ENCODE measurements at regions not wholly inside any gene's neighbourhood (a gene's known extent, or its start where the extent isn't known, plus 50 kb on each side); places are given as distances from the start of the nearest gene placed in this dataset.
"Not testable (repeated sequence)": the region's sequence is repeated elsewhere in the genome, so short reads cannot be mapped to it uniquely, and the experiment has no call there.

DNA sequence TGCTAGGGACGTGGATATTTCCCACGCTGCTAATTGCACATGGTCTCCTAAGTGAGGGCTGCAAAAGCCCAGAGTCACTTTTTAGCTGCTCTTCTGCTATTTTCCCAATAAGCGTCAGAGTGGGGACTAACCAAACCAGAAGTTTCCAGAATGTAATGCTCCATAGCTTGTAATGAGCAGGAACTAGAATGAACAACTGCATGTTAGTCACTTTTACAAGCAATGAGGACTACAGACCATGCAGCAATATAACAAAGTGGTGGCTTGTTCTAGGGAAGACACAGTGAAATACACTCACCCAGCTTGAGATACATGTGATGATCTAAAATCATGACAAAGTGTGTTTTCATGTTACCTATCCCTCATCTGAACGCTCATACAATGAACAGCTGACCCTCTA, 314.1 kb upstream of the SGK1 start:
- no peak for DNase-seq

DNA sequence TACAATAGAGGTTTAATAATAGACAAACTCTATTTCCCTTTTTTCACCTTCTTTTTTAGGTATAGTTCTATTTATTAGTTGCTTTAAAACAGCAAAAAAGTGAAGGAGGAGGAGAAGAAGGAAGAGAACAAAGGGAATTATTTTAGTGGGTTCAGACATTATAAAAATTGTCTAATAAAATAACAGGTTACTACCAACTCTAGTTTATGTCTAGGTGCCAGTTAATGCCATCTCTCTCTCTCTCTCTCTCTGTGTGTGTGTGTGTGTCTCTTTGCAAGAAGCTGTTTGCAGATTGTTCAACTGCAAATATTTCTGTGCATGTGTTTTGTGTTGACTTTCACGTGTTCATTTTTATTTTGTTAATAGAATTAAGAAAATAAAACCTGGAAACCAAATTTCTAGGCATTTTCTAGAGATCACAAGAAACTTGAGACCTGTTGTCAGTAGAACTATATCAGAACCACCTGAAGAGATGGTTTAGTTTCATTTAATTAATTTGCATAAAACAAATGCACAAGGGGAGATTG, 313.5 kb upstream of the SGK1 start:
- no peak for DNase-seq

DNA sequence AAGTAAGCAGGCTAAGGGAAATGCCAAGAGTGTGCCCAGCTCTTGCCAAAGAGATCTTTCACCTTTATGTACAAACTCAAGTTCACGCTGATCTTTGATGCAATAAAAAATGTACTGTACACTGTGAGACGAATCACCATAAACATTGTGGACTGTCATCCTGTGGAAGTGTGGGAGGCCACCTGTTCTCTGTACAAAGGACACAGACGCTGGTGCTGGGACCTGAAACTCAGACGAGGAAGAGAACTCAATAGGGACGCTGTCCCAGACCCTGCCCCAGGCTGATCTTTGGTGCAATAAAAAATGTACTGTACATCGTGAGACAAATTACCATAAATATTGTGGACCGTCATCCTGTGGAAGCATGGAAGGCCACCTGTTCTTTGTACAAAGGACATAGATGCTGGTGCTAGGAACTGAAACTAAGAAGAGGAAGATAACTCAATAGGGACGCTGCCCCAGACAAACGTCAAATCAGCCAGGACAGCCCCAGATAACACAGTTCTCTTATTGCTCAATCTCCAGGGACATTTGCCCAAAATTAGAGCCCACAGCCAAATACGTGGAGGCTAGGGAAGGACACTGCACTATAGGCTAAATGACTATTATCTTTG, 312.7 kb upstream of the SGK1 start:
- DNase-seq, result no peak

DNA sequence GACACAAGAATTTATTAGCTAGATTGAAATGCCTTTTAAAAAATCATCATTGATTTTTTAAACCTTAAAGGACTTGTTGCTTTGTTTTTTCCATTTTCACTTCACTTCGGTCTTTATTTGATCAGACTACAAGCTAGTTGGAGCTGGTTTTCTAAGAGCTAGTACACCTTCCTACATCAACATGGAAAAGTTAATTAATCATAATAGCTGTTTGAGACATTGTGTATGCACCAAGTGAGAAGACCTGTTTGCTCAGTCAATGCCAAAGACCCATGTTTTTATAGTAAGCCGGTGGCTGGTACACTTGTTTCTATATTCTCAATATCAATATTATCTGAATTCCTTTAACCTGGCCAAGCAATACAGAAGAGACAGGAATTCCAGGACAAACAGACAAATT, 310.2 kb upstream of the SGK1 start:
- DNase-seq, result no peak

DNA sequence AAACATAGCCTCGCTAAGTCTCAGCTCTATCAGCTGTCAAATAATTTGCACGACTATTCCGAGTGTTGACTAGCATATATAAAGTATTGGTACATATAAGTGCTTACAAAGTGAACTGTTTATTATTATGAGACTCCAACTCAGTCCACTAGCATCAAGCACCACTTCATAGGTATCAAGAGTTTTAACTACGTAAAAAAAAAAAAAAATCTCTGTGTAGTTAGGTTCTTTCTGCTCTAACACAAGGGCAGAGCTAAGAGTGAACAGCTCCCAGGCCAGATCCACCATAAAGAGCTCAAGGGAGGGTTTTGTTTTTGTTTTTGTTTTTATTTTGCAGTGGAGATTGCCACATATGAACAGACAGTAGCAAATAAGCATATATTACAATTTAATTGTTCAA, 309.8 kb upstream of the SGK1 start:
- no peak for DNase-seq

DNA sequence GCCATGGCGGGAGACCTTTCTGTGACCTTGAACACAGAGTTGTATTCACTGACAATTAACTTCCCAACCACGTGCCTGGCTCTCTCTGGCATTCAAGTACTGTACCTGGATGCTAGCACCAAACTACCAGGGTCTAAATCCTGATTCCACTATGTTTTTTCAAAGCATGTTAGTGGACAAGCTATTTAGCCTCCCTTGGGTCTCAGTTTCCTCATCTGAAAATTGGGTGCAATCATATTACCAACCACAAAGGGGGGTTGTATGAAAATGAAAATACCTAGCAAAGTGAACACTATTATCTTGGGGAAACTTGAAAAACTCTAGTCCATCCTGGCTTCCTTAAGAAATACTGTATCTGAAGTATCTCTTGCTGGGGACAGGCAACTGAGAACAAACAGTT, 308.7 kb upstream of the SGK1 start:
- DNase-seq, result no peak

DNA sequence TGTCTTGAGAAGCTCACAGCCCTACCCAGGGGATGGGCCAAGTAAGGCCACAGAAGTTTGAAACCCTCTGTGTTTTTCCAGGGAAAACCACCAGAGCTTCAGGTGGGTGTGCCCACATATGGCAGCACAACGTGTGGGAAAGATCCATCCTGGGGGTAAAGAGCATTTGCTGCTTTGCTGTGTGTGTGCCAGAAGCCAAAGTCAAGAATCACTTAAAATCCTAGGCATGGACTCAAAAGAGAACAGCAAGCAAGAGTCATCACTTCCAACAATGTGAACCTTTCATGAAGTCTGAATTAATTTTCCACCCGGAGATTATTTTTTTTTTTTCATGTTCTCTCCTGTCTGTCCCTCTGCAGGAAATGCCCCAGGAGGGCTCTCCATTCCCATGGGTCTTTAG, 308.2 kb upstream of the SGK1 start:
- DNase-seq, result no peak

DNA sequence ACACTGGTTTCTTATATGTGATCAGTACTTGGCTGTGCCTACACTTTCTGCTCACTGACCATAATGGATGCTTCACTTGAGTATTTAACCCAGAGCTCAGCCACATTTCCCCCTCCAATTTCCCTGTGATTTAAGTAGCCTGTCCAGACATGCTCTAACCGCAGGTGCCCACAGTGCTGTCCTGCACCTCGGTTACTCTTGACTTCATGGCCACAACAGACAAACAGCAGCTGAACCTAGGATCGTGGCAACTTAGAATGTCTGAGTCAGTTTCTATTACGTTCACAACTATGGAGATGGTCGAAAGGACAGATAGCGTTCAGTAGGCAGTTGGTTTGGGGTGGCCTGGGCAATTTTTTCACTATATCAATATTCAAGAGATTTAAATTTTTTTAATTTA, 306.9 kb upstream of the SGK1 start:
- no peak for DNase-seq

DNA sequence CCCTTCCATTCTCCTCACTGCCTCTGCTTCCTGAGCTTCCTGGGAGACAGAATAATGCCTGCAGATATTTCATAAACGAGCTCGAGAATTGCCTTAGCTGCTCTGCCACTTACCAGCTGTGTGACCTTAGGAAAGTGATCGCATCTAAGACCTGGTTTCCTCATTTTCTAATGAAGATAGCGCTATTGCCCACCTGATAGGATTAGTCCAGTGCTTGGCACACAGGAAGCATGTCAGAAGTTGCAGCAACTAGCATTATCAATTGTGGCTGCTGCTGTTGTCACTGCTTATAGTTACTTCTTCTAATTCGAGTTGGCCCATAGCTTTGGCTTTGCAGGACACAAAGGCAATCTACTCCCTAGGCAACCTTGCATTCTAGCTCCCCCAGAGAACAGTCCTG, 305.5 kb upstream of the SGK1 start:
- no peak for DNase-seq

DNA sequence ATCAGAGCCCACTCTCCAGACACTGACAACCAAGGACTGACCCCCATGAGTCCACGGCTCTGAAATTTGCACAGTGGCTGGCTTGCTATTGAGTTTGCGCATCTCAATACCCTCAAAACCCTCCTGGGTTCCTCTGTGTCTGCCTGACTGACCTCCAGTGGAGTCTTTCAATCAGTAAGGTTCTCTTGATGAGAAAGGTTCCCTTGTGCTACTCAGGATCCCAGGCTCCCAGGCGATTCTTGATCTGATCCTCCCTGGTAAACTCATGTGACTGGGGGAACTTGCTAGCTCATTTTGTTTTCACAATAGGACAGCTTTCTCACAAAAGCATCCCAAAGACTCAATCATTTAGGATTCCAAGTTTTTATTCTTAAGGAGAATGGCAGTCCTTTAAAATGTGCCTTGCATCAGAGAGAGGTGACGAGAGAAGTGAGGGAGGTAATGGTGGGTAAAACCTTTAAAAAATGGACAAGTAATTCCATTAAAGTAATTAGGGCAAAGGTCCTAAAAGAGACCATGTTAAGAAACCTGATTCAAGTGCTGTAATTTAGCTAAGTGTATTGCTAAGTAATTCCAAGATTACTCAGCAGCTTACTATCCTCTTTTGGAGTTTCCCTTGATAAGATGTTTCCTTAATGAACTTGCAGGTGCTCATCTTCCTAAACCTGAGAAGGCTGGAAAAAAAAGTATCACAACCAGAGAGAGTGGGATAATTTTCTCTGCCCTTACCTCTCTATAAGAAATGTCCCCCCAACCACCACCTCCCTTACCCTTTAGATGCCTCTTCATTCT, 304.7 kb upstream of the SGK1 start:
- no peak for DNase-seq

DNA sequence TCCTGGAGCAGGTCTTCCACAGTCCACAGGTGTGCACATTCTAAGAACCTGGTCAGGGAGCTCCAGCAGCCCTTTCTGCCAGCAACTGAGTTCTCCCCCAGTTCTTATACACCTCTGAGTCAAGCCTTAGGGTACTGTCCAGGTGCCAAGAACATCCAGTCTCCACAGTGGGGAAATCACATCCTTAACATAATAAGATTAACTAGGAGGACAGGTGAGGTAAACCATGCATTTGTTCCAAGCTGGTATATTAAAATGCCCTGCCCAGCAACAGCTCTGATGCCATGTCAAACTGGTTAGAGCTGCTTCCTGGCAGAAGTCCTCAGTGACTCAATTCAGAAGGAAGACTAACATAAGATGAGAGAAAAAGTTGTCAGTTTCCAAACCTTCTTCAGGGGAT, 303.9 kb upstream of the SGK1 start:
- DNase-seq, result no peak

DNA sequence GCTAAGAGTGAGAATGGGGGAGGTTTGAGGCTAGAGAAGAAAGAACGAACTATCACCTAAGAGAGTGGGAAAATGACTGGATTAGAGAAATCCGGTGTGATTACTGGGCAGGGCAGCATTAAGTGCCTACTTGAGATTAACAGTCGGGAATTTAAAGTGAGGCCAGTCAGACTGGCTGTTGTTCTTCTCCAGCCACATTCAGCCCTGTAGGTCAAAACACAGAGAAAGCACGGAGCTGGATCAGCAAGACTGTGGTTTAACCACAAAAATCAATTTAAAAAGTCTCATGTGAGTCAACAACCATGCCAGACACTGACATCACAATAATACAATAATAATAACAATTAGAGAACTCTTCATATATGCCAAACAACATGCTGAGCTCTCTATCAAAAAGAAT, 301.9 kb upstream of the SGK1 start:
- DNase-seq, result no peak

DNA sequence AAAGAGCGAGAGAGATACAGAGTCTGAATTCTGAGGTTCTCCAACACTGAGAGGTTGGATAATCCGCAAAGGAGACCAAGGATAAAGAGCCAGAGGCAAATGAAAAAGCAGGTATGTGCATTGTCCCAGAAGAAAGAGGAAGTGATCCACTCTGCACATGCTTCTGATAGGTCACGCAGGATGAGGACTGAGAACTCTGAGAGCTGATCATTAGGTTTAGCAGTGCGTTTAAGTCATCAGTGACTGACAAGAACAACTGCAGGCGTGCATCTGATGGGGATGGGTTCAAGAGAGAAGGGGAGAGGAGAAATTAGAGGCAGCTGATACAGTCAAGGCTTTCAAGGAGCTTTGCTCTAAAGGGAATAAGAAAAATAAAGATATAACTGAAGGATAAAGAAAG, 301.2 kb upstream of the SGK1 start:
- no peak for DNase-seq

DNA sequence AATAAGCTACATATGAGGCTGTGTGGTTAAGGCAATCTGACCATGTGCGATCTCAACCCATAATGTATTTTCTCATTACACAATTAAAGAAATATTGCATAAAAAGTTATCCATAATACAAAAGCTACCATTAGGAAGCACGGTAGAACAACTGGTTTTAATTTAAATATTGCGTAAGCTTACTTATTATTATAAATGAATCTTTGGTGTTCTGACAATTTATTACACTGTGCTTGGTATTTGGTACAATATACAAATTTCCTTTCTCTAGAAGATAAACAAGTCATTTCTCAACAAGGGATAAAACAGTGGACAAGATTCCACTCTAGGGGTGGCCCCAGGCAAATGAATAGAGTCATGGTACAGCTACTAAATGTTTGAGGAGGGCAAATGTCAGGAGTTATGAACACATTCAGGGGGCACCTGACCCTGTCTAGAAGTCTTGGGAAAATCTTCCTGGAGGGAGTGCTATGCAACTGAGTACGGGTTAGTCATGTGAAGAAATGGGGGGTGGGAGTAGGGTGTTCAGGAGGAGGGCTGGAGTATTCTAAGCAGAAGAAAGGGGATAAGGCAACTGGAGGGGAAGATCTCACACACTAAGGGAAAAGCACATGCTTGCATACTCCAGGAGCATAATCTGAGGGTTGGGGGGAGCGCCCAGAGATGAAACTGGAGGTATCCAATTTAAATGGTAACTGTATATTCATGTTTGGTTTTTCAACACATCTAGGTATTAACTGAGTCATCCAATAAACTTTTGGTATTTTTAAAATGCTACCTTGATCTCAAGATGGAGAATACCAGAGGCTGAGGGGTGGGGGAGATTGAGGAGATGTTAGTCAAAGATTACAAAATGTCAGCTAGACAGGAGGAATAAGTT, 296.9 kb upstream of the SGK1 start:
- DNase-seq, result no peak

DNA sequence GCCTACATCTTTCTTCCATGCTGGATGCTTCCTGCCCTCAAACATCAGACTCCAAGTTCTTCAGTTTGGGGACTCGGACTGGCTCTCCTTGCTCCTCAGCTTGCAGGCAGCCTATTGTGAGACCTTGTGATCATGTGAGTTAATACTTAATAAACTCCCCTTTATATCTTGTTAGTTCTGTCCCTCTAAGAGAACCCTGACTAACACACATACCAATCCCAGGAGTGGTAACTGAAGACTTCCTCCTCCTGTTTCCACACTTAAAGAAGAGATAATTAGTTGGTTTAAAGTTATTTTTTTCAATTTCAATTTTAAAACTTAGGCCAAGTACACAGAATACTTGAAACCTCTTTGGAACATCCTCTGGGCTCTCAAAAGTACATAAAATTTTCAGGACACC, 294.2 kb upstream of the SGK1 start:
- not testable (repeated sequence) for DNase-seq

DNA sequence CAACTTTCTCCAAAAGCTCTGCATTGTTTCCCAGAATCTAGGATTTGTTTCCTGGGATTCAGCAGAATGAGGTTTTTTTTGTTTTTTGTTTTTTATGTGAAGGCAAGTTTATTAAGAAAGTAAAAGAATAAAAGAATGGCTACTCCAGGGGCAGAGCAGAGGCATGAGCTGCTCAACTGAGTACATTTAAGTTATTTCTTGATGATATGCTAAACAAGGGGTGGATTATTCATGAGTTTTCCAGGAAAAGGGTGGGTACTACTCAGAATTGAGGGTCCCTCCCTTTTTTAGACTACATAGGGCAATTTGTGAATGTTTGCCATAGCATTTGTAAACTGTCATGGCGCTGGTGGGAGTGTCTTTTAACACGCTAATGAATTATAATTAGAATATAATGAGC, 292.5 kb upstream of the SGK1 start:
- DNase-seq, result no peak

DNA sequence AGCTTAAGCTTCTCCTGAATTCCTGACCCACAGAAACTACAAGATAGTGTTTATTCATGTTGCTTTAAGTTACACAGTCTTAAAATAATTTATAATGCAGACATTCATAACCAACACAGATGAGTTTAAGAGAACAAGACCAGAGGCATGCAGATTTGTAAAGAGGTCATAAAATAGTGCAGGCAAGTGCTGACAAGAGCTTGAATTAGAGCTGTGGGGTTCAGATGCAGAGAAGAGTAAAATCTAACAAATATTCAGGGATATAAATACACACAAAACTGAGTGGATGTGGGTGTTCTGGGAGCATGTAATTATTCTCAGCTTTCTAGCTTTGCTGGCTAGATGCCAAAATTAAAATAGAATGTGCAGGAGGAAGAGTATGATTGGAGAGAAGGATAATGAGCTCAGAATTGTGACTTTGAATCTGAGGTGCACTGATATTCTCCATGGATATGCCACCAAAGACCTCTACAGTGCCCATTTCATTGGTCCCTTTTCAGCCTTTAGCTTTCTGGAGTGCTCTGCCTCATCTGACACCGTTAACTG, 291.9 kb upstream of the SGK1 start:
- DNase-seq, result no peak

DNA sequence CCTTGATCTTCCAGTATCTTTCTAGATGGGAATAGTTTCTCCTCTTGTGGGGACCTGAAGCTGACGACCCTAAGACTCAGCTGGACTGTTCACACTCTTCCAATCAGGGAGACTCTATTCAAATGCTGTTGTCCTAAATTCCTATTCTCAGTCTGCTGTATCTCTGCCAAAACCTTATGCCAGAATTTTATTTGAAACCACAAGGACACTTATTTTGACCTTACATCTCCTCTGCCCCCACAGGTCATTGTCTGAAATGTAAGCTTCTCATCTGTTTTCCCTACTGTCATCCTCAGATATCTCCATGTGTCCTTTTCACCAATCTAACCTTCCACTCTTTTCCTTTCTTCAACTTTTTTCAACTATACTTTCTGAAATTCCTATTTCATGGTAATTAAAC, 289.5 kb upstream of the SGK1 start:
- DNase-seq, result no peak

DNA sequence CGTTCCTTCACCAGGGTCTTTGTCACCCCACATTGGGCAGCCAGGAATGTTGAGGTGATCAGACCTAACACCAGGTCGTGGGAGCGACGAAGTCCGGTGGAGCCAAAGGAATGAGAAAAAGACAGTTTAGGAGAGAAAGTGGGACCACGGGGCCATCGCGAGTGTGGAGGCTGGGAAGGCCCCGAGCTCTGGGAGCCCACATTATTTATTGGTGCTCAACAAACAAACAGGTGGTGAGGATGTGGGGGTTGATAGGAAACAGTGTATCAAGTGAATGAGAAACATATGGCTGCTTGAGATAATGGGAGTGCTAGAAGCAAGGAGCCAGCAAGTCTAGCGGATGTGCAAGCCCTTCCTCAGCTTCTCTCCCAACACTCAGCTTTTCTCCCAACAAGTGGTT, 287.1 kb upstream of the SGK1 start:
- no peak for DNase-seq

DNA sequence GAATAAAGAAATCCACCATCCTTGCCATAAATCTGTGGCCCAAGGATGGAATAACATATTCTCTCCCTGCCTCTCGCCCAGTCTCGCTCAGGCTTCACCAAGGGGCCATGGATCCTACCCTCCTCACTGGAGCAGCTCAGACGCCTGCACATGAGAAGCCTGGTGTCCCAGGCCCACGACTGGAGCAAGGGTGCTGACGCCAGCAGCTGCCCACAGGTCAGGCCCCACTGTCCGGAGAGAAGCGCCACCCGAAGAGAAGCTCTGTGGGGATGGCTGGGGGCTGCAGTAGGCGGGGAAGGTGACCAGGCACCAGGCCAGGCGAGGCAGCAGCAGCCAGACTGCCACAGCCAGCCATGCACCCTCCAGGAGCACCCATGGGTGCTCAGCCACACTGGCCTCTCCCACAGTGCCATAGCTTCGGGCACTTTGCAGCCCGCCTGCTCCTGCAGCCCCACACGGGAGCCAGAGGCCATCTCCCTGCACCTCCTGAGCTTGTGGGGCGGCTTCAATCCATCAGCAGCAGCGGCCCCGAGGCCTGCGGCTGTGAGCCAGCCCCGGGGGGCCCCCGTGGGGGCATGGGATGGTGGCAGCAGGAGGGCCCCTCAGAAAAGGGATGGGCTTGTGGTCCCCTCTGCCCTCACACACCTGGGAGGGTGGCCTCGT, 286.2 kb upstream of the SGK1 start:
- no peak for DNase-seq

DNA sequence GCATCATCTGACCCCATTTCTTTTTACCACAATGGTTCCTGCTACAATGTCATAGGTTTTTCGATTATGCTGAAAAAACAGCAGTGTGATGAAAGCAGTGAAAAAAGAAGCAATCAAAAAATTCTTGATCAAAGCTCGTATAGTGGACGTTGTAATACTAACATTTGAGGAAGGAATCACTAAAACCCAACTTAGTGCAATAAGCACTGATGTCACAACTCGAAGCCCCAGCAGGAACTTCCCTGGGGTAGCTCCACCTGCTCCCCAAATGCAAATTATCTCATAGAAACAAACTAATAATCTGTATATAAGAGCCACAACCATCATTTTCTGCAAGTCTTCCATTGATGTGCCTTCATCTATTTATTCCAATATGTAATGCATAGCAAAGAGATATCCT, 285.6 kb upstream of the SGK1 start:
- DNase-seq, result no peak

DNA sequence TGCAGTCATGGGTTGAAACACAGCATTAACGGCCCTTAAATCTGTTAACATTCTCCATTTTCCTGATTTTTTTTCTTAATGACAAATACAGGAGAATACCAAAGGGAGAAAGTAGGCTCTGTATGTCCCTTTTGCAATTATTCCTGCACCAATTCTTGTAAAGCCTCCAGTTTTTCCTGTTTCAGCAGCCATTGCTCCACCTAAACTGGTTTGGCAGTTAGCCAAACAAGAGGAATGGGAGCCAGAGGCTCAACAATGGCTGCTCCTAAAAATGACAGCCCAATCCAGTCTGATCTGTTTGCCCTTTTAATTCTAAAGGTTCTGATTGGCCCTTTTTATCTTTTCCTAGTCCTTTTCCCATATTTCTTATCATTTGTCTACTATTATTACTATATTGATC, 284.2 kb upstream of the SGK1 start:
- no peak for DNase-seq

DNA sequence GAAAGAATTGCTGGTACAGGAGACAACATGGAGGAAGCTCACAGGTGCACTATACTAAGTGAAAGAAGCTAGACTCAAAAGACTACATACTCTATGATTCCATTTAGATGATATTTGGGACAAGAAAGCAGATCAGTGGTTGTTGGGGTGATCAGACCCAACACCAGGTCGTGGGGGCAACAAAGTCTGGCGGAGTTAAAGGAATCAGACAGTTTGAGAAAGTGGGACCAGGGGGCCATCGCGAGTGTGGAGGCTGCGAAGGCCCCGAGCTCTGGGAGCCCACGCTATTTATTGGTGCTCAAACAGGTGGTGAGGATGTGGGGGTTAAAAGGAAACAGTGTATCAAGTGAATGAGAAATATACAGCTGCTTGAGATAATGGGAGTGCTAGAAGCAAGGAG, 282.8 kb upstream of the SGK1 start:
- no peak for DNase-seq

Measured in NCI-H526 treated with DMSO at 0.1 percent for 48 hours (cell line).